Esophagus (tissue), 2 donors: ENCODE measurements at regions not wholly inside any gene's neighbourhood (a gene's known extent, or its start where the extent isn't known, plus 50 kb on each side); places are given as distances from the start of the nearest gene placed in this dataset.
A peak's percentile ranks its signal among the peaks of the same experiment; 100 is the strongest.
"Not testable (repeated sequence)": the region's sequence is repeated elsewhere in the genome, so short reads cannot be mapped to it uniquely, and the experiment has no call there.

Source experiments
- H3K27ac ChIP-seq, 2 donors: one replicate each; pipeline ENCODE4 v1.5.1; 2013; ENCODE audit warnings: low read depth in 2 of 2, mild to moderate bottlenecking in 2 of 2, inconsistent platforms in 1 of 2, low read length in 1 of 2, moderate library complexity in 1 of 2
- H3K27me3 ChIP-seq, 2 donors: one replicate each; pipeline ENCODE4 v1.6.1; 2013; ENCODE audit warnings: low read length in 2 of 2, control low read depth in 1 of 2, mild to moderate bottlenecking in 1 of 2; ENCODE audit not compliant: insufficient read depth in 2 of 2, control insufficient read depth in 1 of 2
- H3K36me3 ChIP-seq, 2 donors: one replicate each; pipeline ENCODE4 v1.6.1; 2013; ENCODE audit warnings: low read length in 1 of 2; ENCODE audit not compliant: control insufficient read depth in 2 of 2, insufficient read depth in 2 of 2
- H3K4me1 ChIP-seq, 2 donors: one replicate each; pipeline ENCODE4 v1.6.1; 2013; ENCODE audit warnings: low read length in 1 of 2; ENCODE audit not compliant: control insufficient read depth in 2 of 2, insufficient read depth in 2 of 2
- H3K4me3 ChIP-seq, 2 donors: one replicate each; pipeline ENCODE4 v1.5.1; 2013; ENCODE audit warnings: low read length in 2 of 2, mild to moderate bottlenecking in 2 of 2, low read depth in 1 of 2, moderate library complexity in 1 of 2
- H3K9me3 ChIP-seq, 2 donors: one replicate each; pipeline ENCODE4 v1.6.1; 2013; ENCODE audit warnings: mild to moderate bottlenecking in 2 of 2, low read depth in 1 of 2, low read length in 1 of 2, moderate library complexity in 1 of 2; ENCODE audit not compliant: control insufficient read depth in 2 of 2, insufficient read depth in 1 of 2
- WGBS, 2 donors: extraction: QIAGEN DNeasy Blood & Tissue Kit; methylation state at CpG; one replicate each; pipeline ENCODE4 v1.1.7; 2013; 5-methylcytosine and 5-hydroxymethylcytosine counted together
- donor health status: healthy with polysubstance abuse.
- donor health status: Bipolar disorder and iron deficiency.

- no peak overlapping the region for H3K27ac ChIP-seq
- no peaks in the 10 kb centered on the region for H3K27me3 ChIP-seq
- WGBS, 2 donors: 94 to 95% methylated on average over 10 of the region's 10 CpGs
- peaks cover 1 to 2% of the 10 kb centered on the region in 2 donors for H3K4me1 ChIP-seq
- no peaks in the 10 kb centered on the region for H3K36me3 ChIP-seq
- H3K9me3 ChIP-seq: no peaks in the 10 kb centered on the region
- no peak overlapping the region for H3K4me3 ChIP-seq
Observed at GRCh38 chr10:71090801-71091200, 121.6 kb upstream of the UNC5B start.

- H3K36me3 ChIP-seq: no peaks in the 10 kb centered on the region
- H3K27me3 ChIP-seq: no peaks in the 10 kb centered on the region
- WGBS, 2 donors: 53 to 60% methylated on average over 4 of the region's 4 CpGs
- no peaks in the 10 kb centered on the region for H3K9me3 ChIP-seq
- no peak overlapping the region for H3K4me3 ChIP-seq
- no peak overlapping the region for H3K27ac ChIP-seq
- H3K4me1 ChIP-seq: peaks cover 0 to 2% of the 10 kb centered on the region in 2 donors
Observed at GRCh38 chr10:71092812-71093401, 119.5 kb upstream of the UNC5B start.

GRCh38 chr10:71093531-71093930, 118.8 kb upstream of the UNC5B start:
- Histone ChIP-seq H3K9me3 (no peaks in the 10 kb centered on the region), H3K36me3 (no peaks in the 10 kb centered on the region), H3K4me1 (peaks cover 0 to 2% of the 10 kb centered on the region in 2 donors), H3K4me3 (no peak overlapping the region), H3K27me3 (no peaks in the 10 kb centered on the region), H3K27ac (no peak overlapping the region)
- 64 to 74% methylated on average over 2 of the region's 2 CpGs for WGBS, 2 donors

- Histone ChIP-seq H3K9me3 (no peaks in the 10 kb centered on the region), H3K36me3 (no peaks in the 10 kb centered on the region), H3K4me1 (peaks cover 0 to 2% of the 10 kb centered on the region in 2 donors), H3K27ac (peak overlapping the region in 1 of 2 donors; percentile 57), H3K4me3 (no peak overlapping the region), H3K27me3 (no peaks in the 10 kb centered on the region)
- 46 to 51% methylated on average over 4 of the region's 4 CpGs for WGBS, 2 donors
Observed at GRCh38 chr10:71094712-71095390, 117.5 kb upstream of the UNC5B start.

GRCh38 chr10:71099731-71100361, 112.5 kb upstream of the UNC5B start:
- Histone ChIP-seq H3K36me3 (no peaks in the 10 kb centered on the region), H3K27me3 (no peaks in the 10 kb centered on the region), H3K9me3 (no peaks in the 10 kb centered on the region), H3K4me3 (no peak overlapping the region), H3K27ac (peak overlapping the region; percentile 22 to 42), H3K4me1 (no peaks in the 10 kb centered on the region)
- 39 to 48% methylated on average over 1 of the region's 1 CpG for WGBS, 2 donors

GRCh38 chr10:71103961-71104360, 108.4 kb upstream of the UNC5B start:
- WGBS, 2 donors: 81 to 89% methylated on average over 3 of the region's 3 CpGs
- no peaks in the 10 kb centered on the region for H3K9me3 ChIP-seq
- no peaks in the 10 kb centered on the region for H3K27me3 ChIP-seq
- H3K27ac ChIP-seq: no peak overlapping the region
- H3K4me3 ChIP-seq: no peak overlapping the region
- no peaks in the 10 kb centered on the region for H3K4me1 ChIP-seq
- H3K36me3 ChIP-seq: no peaks in the 10 kb centered on the region

GRCh38 chr10:71106151-71106550, 106.2 kb upstream of the UNC5B start:
- H3K4me3 ChIP-seq, H3K9me3 ChIP-seq, H3K36me3 ChIP-seq, H3K27me3 ChIP-seq, H3K4me1 ChIP-seq, H3K27ac ChIP-seq: not testable (repeated sequence)
- 75 to 76% methylated on average over 4 of the region's 4 CpGs for WGBS, 2 donors

GRCh38 chr10:71107117-71107516, 105.3 kb upstream of the UNC5B start:
- H3K4me1 ChIP-seq, H3K36me3 ChIP-seq, H3K27me3 ChIP-seq, H3K4me3 ChIP-seq, H3K9me3 ChIP-seq, H3K27ac ChIP-seq: not testable (repeated sequence)
- 88 to 91% methylated on average over 7 of the region's 7 CpGs for WGBS, 2 donors

GRCh38 chr10:71108042-71108441, 104.3 kb upstream of the UNC5B start:
- 83 to 84% methylated on average over 1 of the region's 1 CpG for WGBS, 2 donors
- H3K4me3 ChIP-seq, H3K27ac ChIP-seq, H3K27me3 ChIP-seq, H3K4me1 ChIP-seq, H3K9me3 ChIP-seq, H3K36me3 ChIP-seq: not testable (repeated sequence)
